Fibroblast of villous mesenchyme (primary cell): ENCODE measurements at regions not wholly inside any gene's neighbourhood (a gene's known extent, or its start where the extent isn't known, plus 50 kb on each side); places are given as distances from the start of the nearest gene placed in this dataset.

Source experiments
- DNase-seq: peaks from one replicate; pipeline ENCODE4 v3.0.0-alpha.2; 2010; ENCODE audit warnings: low read depth
- H3K4me3 ChIP-seq: 2 replicates; pipeline ENCODE4 v1.5.1; 2011; ENCODE audit warnings: low read depth, mild to moderate bottlenecking, low read length
- CTCF ChIP-seq: IDR thresholded peaks from 2 replicates; pipeline ENCODE4 v1.5.1; 2012; ENCODE audit warnings: low read depth, mild to moderate bottlenecking, low read length; ENCODE audit not compliant: insufficient read depth

GRCh38 chr3:22491344-22491743 is 711.8 kb upstream of the UBE2E2 start:
- H3K4me3 ChIP-seq = no peak overlapping the region
- DNase-seq = no peak
- no peak for TF ChIP-seq CTCF

GRCh38 chr3:22492342-22492741 is 710.8 kb upstream of the UBE2E2 start:
- H3K4me3 ChIP-seq = no peak overlapping the region
- no peak for DNase-seq
- TF ChIP-seq CTCF = no peak

GRCh38 chr3:22495241-22495640 is 707.9 kb upstream of the UBE2E2 start:
- H3K4me3 ChIP-seq = no peak overlapping the region
- no peak for DNase-seq
- no peak for TF ChIP-seq CTCF

GRCh38 chr3:22495791-22496190 is 707.3 kb upstream of the UBE2E2 start:
- DNase-seq = no peak
- TF ChIP-seq CTCF = no peak
- no peak overlapping the region for H3K4me3 ChIP-seq

- DNase-seq = no peak
- H3K4me3 ChIP-seq = no peak overlapping the region
- no peak for TF ChIP-seq CTCF
These were observed 706.5 kb upstream of the UBE2E2 start for GRCh38 chr3:22496641-22497040.

GRCh38 chr3:22506871-22507270 is 696.3 kb upstream of the UBE2E2 start:
- no peak for TF ChIP-seq CTCF
- no peak for DNase-seq
- H3K4me3 ChIP-seq = no peak overlapping the region

GRCh38 chr3:22507709-22508108 is 695.4 kb upstream of the UBE2E2 start:
- no peak for TF ChIP-seq CTCF
- DNase-seq = no peak
- no peak overlapping the region for H3K4me3 ChIP-seq
